ENCODE measurements at regions not wholly inside any gene's neighbourhood (a gene's known extent, or its start where the extent isn't known, plus 50 kb on each side); places are given as distances from the start of the nearest gene placed in this dataset.
"Not testable (repeated sequence)": the region's sequence is repeated elsewhere in the genome, so short reads cannot be mapped to it uniquely, and the experiment has no call there.

DNA sequence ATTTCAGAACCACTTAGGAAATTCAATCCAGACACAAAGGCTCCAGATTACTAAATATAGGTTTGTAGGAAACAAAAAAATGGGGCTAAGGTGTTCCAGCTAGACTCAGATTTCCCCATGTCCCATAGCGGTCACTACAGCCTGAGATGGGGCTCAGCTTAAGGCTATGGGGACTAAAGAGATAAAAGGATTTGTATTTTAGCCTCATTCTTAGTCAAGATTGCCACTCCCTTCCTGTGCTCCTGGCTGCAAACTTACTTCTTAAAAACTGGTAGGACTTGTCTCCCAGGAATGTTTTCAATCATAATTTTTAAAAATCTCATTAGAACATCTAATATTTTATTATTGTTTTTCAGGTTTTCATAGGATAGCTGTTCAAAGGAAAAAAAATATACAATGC is 253.8 kb upstream of the DAB2 start:
- no peak for DNase-seq

DNA sequence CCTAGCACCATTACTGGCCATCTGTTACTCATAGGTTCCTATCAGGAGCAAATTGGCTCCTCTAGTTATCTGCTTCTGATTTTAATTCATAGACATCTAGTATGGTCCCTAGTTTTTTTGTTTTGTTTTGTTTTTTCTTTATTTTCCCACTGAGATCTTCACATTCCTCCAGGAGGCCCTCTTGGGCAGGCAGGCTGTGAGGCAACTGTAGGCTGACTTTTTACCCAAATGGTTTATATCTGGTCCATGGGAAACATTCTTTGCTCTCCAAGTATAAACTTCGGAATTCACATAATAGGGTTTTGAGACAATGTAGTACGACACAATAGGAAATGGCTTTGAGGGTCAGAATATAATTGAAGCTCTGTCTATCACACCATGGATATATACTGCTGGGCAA is 250.9 kb upstream of the DAB2 start:
- DNase-seq, result peak; percentile 20

DNA sequence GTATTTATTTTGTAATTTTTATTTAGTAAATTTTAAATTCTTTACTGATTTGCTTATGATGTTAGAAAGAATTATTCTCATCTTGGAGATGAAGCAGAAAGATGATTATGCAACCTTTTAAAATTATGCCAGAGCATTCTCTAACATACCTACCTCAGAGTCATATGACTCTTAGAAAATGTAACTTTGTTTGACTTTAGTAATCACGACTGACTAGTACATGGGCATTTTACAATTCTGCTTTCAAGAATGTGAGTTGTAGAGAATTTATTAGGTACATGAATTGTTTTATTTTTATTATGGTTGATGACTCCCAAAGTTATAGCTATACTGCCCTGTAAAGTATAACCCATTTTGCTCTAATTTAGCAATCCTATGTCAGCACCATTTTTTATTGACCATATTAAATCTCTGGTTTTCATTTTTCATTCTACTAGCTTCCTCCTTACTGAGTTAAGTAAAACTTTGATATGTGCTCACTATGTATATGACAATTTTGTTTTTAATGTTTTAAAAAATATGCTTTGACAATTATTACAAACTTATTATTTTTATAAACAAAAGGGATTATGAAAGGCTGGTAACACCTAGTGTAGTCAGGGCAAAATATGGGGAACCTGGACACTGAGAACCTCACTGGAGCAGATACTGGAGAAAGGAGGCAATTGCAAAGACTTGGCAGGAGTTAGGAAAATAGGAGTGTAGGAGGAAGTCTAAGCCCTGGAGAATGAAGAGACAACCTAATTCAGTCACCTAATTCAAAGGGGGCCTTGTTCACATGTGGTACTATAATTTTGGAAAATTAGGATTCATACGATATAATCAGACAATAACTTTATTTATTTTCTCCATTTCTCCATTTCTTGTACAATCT is 249.7 kb upstream of the DAB2 start:
- DNase-seq, result no peak

DNA sequence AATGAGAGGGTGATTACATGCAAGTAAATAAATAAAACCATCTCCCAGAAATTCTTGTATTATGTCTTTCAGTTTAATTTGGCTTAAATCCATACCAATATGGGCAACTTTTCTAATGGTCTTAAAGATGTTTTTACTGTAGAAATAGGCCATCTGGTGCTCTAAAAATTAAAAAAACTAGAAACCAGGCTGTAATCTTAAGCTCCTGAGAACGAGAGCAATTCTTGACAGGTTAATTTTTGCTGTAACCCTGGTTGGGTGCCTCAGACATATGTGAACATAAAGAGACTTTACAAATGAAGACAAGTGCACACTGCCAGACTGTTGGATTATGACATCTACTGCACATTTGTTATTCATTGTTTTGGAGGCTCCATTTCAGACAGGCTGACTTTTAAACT is 246.8 kb upstream of the DAB2 start:
- no peak for DNase-seq

DNA sequence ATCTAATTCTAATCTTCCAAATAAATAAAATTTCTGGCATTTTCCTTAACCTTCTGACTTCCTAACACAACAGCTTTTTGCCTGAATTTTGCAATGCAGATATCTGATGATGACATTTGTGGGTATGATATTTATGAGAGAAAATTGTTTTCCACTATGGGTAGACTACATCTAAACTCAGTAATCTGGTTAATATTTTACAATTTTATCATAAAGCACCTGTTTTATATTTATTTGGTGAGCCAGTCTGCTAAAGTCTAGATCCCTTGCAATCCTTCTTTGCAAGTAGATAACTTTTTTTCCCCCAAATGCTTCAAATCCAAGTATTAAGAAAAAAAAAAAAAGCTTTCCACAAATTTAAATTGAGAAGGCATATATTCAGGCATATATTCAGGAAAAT is 246.2 kb upstream of the DAB2 start:
- no peak for DNase-seq

DNA sequence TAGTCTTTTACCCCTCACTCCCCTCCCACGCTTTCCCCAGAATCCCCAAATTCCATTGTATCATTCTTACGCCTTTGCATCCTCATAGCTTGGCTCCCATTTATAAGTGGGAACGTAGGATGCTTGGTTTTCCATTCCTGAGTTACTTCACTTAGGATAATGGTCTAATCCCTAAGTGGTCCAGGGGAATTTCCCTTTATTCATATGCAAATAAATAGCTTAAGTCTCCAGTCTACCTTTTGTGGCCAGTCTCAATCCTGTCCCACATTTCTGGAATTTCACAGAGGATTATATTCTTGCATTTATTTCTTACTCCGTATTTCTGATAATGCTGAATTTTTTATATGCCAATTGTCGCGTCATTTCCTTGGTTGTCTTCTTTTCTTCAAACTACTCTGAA is 245.6 kb upstream of the DAB2 start:
- no peak for DNase-seq

DNA sequence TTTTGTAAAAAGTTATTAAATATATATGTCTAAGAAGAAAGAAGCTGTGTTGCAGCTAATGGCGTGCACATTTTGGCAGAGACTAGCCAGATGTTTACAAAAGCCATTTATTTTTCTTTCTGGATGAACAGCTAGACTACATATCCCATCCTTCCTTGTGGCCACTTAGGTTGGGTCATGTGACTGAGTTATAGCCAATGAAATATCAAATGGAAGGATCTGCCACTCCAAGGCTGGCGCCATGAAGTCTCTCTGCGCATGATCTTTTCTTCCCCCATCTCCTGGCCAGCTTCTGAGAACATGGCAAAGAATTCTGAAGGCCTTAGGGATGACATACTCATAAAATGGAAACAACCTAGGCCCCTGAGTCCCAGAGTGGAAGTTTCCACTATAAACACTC is 244.2 kb upstream of the DAB2 start:
- no peak for DNase-seq

DNA sequence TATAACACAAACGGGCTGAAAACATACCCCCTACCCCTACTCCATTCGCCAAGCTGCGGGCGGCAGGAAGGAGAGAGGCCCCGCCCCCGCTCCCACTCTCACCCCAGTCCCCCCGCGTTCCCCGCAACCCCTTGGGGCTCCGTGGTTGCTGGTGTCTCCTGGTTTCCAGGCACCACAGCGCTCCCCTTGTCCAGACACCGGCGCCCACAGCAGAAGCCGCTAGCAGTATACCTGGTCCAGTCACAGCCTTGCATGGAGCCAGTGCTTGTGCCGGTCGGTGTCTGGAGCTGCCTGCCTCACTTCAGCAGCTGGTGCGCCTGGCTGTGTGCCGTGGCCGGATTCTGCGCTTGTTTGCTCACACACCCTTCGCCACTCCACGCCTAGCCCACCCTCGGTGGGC is 240.5 kb upstream of the DAB2 start:
- DNase-seq, result no peak

DNA sequence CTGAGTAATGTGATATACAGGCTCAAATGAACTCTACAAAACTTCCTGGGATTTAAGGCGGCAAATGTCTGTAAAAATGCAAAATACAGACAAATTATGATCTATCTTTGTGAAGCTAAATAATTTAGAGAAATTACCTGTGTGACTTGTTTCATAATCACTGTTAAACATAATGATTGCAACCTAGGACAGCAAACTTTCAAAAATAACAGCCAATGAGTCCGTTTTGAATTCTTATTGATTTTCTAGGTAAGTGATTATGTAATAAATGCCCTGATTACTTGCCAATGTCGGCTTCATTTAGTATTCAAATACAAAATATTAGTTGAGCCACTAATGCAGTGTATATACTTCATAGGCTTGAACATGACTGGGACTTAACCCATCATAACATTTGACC is 238.2 kb upstream of the DAB2 start:
- no peak for DNase-seq

DNA sequence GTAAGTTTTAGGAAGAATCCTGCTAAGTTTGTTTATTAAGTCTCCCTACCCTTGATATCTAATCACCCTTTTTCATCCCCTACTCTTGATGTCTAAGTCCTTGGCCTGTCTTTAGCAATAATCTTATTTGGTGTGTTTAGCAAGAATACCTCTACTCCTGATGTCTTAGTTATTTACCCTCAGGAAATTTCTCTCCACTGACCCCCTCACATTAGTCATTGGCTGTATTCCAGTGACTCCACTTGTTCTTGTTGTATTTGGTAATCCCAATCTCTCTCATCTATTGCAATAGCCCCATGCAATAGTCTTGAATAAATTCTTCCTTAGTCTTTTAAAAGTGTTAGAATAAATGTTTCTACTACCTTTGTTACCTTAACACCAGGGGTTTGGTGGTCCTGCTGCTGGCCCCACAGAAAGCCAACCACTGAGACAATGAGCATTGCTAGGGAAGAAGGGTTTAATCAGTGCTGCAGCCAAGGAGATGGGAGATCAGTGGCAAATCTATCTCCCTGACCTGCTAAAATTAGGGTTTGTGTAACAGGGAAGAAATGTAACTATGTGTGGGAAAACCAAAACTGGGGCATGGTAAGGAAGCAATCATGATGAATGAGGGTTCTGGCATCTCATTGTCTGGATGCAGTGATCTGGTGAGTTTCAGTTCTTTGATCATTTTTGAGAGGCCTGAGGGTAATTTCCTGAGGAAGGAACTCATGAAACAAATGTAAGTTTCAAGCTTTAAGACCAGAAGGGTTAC is 236.4 kb upstream of the DAB2 start:
- peak; percentile 32 for DNase-seq

DNA sequence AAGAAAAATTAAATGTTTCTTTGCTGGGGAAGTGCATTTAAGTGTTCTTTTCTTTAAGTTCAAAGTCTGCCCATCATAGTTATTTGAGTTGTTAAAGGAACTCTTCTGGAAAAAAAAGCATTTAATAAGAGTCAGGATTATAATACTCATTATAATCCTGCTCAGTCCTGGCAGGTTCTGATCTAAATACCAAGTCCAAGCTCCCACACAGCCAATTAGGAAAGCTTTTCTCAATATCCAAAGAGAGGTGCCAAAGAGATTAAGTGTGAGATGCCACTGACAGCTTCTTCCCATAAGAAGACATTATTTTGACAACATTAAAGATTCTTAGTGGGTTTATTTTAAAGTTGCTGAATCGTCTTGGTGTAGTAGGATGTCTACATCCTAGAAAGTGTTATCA is 235.2 kb upstream of the DAB2 start:
- DNase-seq, result no peak

DNA sequence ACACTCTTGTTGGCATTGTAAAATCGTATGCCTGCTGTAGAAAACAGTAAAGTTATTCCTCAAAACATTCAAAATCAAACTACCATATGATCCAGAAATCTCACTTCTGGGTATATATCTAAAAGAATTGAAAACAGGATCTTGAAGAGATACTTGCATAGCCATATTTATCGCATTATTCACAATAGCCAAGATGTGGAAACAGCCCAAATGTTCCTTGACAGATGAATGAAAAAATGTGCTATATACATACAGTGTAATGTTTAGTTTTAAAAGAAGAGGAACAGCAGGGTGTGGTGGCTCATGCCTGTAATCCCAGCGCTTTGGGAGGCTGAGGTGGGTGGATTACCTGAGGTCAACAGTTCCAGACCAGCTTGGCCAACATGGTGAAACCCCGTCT is 234.1 kb upstream of the DAB2 start:
- DNase-seq, result no peak

DNA sequence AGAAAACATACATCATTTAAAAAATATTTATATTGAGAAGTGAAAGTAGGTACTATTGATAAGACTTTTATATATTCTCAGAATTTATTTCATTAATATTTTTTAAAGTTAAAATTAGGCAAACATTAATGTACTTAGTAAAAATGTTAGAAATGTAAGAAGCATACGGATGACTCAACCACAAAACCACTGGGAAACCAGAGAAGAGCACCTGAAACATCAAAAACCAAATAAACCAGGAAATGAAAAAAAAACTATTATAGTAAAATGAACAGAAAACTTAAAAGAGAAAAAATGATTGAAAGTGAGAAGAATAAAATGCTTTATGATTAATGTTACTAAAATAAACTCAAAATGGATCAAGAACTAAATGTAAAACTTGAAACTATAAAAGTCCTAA is 233.2 kb upstream of the DAB2 start:
- DNase-seq, result no peak

DNA sequence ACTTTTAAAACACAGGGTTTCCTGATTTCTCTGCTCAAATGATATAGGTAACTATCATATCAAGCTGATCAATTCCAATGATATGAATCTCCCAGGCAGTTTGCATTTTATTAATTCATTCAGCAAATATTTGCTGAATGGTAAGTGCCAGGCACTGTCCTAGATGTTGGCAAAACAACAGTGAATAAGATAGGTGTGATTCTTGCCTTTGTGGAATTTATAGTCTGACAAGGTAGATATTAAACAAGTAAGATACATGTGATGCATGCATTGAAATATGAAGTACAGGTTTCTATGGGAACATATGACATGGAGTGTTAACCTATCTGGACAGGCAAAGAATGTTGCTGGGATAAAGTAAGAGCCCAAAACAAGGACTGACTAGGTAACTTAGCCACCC is 231.8 kb upstream of the DAB2 start:
- DNase-seq, result no peak

DNA sequence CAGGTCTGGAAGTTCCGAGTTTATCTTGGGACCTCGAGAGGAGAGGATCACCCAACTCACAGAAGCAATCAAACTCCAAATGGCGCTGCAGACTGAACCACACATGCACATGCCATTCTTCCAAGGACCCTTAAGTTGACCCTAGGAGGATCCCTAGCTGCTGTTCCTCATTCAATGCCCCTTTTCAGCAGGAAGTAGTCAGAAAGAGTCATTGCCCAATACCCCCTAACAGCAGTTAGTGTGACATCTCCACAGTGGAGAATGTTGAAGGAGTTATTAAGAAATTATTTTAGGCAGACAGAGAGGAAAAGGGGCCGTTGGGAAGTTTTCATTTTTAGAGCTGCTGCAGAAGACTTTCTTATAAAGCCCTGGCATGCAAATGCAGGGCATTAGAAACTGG is 229.9 kb upstream of the DAB2 start:
- no peak for DNase-seq

DNA sequence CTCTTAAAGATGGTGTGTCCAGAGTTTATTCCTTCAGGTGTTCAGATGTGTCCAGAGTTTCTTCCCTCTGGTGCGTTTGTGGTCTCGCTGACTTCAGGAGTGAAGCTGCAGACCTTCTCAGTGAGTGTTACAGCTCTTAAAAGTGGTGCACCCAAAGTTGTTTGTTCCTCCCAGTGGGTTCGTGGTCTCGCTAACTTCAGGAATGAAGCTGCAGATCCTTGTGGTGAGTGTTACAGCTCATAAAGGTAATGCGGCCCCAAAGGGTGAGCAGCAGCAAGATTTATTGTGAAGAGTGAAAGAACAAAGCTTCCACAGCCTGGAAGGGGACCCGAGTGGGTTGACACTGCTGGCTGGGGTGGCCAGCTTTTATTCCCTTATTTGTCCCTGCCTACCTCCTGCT is 227.7 kb upstream of the DAB2 start:
- not testable (repeated sequence) for DNase-seq

DNA sequence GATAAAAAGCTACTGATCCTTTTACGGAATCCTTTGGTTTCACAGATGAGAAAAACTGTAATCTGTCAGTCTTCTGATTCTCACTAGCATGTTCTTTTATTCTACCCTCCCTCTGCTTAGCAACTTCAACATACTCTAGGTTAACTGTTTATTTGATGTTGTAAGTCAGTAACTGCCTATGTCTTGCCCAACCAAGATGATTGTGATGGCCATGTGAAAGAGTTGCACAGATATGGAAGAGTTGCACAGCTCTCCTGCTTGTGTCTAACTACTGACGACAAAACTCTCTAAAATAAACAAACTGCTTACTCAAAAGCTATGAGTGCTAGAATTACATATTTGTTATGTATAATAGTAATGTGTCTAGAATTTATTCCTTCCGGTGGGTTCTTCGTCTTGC is 227.3 kb upstream of the DAB2 start:
- DNase-seq, result no peak

DNA sequence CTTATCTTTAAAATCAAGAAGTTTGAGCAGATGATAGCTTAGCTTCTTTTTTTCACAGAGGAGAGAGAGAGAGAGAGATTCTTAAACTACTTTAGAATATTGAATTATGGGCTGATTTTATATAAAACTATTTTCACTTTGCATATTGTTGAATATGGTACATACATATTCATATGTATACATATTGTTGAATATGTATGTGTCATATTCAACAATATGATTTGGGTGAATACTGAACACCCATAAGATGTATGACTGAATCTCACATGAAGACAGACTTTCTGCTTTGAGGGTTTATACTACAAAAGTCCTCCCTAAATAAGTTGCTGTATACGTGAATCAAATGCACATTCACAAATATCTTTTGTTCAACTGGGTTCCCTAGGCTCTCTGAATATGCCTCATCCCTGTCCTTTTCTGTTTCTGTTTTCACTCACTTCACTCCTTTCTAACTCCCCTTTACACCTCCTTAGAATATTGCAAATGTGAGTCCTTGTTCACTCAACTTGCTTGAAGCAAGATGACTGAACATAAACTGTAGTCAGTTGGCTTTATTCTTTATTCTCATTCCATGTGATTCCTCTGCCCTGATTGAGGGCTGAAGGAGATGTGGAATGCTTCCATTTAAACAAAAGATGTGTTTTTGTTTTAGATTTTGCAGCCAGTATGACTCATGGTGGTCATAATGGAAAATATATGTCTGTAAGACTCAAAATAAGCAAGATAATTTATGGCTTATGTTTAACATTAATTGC is 225.4 kb upstream of the DAB2 start:
- peak; percentile 51 for DNase-seq

DNA sequence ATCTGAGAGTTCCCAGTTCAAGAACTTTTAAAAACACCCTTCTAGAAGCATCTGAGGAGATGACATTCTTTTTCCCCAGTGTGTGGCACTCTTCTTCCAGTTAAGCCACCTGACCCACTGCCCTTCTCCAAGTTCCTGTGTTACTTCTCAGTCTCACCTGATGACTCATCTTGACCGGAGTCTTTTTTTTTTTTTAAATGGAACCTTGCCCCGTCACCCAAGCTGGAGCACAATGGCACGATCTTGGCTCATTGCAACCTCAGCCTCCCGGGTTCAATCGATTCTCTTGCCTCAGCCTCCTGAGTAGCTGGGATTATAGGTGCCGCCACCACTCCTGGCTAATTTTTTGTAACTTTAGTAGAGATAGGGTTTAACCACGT is 224.1 kb upstream of the DAB2 start:
- DNase-seq, result peak; percentile 37

DNA sequence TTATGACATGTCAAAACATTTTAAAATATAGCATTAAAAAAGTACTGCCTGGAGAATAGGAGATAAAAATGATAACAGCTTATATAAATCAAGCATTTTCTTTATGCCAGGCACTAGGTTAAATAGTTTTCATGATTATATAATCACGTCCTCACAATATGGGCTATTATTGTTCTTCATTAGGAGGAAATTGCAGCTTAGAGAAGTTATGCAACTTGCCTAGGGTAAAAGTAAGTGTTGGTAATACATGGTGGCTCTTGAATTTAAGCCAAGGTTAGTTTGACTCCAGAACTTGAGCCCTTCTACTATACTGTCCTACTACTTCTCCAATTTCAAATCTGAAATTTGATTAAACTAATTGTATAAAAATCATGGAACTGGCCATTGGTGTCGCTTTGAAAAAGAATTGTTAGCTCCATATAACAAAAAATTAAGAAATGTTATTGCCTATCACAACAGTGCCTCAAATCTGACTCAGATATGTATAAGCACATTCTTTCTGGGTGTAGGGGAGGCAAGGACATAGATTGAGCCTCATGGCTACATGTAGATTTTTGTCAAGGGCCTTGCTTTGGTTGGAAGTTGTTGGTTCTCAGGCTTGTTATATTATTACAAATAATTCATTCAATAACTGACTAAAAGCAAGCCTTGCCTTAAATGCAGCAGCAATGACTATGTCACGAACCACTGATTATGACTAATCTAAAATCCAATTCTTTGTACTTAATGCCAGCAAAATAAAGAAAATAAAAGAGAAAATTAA is 223.5 kb upstream of the DAB2 start:
- no peak for DNase-seq

DNA sequence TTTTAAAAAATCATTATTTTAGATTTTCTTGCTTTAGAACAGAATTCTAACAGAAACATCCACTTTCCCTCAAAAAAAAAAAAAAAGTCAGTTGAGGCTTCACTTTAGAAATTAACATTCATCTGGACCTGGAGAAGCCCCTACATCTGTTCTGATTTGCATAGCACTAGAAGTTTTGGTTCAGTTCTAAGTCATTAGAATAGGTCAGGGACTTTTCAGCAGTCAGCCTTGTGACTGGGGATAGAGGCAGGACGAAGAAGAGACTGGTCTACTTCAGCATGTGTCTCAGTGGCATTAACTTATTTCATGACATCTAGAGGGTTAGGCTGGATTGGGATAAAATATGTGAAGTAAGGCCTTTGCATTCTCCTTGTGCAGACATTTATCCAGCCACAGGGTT is 215.8 kb upstream of the DAB2 start:
- no peak for DNase-seq

DNA sequence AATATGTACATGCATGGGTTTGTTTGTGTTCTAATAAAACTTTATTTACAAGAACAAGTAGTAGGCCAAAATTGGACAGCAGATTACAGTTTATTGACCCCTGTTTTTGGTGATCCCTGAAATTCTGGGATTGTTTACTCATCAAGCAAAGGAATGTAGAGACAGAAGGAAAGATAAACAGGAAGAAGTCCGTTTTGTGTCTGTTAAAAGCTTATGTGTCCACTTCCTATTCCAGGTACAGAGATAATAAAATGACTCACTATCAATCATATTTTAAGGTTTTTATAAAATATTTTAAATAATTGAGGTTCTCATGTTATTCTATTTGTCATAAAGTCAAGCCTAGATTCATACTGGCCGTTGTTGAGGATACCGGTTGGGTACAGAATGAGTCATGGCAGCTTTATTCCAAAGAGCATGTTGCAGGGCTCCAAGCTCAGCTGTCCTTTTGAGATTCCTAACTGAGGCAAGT is 214.9 kb upstream of the DAB2 start:
- peak; percentile 18 for DNase-seq

DNA sequence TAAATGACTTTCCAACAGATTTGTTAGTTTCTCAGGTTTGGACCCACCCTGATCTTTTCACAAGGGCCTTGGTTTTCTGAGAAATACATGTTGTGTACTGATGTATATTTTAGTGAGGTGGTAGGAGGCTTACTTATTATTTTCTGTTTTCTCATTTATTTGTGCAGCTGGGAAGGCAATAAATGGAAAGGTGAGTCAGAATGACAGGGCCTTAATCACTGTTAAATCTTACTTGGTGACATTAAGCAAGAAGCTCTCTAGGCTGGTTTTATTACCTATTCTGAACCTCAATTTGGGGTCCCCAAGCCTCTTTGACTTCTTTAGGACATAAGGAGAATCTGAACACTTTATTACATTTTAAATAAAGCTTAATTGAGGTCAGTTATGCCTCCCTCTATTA is 214.0 kb upstream of the DAB2 start:
- peak; percentile 14 for DNase-seq
